HK-2 (cell line): ENCODE measurements at regions not wholly inside any gene's neighbourhood (a gene's known extent, or its start where the extent isn't known, plus 50 kb on each side); places are given as distances from the start of the nearest gene placed in this dataset.
"Not testable (repeated sequence)": the region's sequence is repeated elsewhere in the genome, so short reads cannot be mapped to it uniquely, and the experiment has no call there.

Experiments
- DNase-seq: peaks from one replicate; pipeline ENCODE4 v3.0.0-alpha.2; 2018; ENCODE audit not compliant: unreplicated experiment

- no peak for DNase-seq
Observed at GRCh38 chr11:69869311-69869939, 50.2 kb upstream of the FGF3 start.

GRCh38 chr11:69870766-69871165 lies 51.5 kb upstream of the FGF3 start:
- DNase-seq: no peak

DNA sequence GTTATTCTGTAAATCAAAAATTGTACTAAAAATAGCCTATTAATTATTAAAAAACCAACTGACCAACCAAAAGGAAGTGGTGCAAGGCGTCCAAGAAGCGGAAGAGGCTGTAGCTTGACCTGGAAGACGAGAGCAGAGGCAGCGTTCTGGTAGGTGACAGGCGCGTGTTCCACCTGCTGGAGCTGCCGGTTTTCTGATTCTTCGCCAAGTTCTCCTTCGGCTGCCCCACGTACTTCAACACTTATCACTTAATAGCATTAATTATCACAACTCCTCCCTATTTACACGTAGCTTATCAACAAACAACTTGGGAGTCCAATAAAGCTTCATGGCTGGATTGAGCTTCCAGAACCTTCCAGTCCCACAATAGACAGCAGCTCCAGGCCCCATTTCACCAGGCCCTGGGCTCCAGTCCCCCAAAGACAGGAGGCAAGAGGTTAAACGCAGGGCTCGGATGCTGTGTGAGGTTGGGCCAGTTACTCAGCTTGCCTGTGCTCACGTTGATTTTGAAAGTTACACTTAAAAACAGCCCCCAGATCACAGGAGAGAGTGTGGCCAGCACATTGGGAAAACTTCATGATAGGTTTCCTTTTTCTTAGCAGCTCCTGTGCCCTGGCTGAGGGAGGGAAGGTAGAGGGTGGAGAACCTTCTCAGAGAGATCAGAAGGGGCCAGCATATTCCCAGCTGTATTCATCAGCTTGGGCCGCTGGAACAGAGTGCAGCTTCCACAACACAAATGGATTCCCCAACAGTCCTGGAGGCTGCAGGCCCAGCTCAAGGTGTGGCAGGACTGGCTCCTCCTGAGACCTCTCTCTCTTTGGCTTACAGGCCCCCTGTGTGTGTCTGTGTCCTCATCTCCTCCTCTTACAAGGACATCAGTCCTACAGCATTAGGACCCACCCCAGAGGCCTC lies 54.2 kb upstream of the FGF3 start:
- no peak for DNase-seq

DNA sequence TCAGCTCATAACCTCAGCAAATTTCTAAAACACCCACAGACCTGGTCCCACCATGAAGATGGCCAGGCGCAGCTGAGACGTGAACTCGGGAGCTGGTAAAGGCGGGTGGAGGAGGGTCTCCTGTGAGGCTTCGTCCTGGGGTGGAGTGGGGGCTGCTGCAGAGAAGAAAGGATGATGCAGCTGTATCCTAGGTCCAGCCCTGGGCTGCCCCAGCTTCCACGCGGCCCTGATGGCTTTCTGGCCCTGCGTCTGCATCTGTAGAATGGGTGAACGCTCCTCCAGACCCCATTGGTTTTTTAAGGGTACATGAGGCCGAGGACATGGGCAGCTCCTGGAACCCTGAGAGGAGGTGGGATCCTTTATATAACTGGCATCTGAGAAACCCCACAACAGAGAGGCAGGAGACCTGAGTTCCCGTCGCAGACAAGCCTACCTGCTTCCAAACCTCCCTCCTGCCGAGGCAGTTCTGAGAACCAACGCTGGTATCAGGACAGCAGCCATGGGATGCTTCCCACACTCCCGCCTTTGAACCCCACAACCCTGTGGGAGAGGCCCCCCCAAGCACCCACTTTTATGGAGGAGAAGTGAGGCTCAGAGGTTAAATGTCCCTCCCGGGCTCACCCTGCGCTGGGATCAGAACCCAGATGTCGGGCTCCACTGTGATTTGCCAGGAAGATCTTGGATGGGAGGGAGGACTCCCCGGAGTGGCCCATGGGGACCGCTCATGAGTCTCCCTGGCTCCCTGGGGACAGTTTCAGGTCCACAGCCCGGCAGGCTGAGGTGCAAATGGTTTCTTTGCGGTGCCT lies 55.2 kb upstream of the FGF3 start:
- DNase-seq: no peak

GRCh38 chr11:69874984-69875624 lies 55.9 kb upstream of the FGF3 start:
- no peak for DNase-seq

GRCh38 chr11:69876013-69876412 lies 56.8 kb upstream of the FGF3 start:
- DNase-seq: no peak

- DNase-seq: no peak
Observed at GRCh38 chr11:69877235-69877634, 58.0 kb upstream of the FGF3 start.

GRCh38 chr11:69877704-69878103 lies 58.5 kb upstream of the FGF3 start:
- not testable (repeated sequence) for DNase-seq

DNA sequence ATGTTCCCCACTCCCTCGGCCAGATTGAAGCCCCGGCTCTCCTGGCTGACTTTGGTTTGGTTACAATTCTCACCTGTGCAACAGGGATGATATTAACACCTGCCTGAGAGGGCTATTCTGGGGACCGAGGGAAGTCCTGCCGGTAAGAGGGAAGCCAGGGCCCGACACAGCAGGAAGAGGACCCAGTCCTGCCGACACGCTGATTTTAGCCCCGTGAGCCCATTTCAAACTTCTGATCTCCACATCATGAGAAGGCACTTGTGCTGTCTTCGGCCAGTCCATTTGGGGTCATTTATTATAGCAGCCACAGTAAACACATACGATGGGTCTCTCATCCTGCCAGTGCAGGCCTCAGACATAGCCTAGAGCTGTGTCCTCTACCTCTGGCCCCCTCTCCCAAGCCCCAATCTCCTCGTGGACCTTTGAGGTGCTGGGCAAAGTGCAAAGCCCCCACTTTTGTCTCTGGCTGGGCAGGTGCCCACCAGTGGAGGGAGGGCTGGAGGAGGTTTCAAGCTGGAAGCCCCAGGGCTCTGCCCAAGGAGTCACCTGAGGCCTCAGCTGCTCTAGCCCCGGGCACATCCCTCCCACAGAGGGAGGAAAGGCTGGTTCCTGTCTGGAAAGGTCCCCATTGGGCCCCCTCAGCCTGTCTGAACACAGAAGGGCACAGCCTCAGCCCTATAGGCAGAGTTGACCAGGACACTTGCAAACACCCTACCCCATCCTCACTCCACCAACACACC lies 59.1 kb upstream of the FGF3 start:
- no peak for DNase-seq

DNA sequence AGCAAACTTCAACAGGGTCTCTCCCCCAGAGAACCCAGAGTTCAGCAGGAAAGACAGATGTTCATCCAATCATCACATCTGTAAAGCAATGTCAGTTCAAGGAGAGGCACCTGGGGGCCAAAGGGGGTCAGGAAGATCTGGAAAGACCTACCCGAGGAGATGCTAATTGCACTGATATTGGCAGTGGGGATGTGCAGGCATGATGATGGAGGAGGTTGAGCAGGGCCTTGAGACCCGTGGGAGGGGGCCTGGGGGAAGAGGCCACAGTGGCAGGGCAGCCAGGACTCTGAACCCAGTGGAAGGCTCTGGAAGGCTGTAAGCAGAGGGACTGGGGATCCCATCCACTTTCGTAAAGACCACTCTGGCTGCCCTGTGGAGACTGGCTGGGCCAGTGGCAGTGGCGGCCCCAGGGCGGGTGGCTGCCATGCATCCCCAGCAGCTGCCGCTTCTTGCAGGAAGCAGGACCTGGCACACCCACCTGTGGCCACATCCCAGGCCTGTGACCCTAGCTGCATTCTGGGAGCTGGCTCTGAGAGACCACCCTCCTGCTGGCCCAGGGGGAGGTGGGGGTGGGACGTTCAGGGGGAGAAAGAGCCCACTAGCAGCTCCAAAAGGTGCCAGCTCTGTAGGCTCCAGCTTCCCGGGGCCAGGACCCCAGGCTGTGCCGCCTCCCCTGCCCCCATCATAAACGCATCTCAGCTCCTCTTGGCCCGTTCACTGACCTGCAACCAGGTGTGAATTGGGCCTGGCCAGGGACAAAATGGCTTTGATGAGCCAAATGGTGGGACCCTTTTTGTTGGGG lies 59.9 kb upstream of the FGF3 start:
- DNase-seq: no peak

DNA sequence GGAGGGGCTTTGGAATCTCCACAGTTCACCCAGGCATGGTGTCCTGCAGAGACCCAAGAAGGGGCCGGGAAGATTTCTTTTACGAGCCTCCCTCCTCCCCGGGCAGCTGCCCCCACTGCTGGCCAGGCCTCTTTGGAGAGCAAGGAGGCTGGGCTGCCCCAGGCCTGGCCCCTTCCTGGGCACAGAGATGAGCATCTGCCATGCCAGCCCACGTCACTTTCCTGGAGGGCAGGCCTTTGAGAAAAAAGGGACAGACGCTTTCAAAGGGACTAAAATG lies 60.5 kb upstream of the FGF3 start:
- no peak for DNase-seq

- DNase-seq: no peak
Observed at GRCh38 chr11:69880041-69880825, 61.0 kb upstream of the FGF3 start.

DNA sequence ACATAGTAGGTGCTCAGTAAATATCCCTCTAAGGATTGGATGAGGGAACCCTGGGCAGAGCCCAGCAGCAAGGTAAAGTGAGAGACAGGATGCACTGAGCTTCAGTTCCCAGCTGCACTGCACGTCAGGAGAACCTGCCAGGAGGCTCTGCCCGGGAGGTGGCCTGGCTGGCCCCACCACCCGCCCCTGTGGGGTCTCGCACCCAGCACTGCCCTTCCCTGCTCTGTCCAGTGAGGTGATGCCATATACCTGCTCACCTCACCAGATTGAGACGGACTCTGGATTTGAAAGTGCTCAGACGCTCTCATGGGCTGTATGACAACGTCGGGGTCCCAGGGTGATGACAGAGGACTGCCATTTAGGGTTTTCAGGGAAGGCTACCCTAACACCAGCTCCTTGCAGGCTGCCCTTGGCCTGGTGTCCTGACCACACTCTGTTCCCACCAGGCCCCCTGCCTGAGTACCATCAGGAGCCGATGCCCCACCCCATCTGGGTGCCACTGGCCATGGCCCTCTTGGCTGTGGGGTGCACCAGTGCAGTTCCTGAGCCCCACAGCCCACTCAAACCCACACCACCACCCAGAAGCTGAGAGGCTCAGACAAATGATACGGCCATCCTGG lies 61.7 kb upstream of the FGF3 start:
- DNase-seq: no peak

DNA sequence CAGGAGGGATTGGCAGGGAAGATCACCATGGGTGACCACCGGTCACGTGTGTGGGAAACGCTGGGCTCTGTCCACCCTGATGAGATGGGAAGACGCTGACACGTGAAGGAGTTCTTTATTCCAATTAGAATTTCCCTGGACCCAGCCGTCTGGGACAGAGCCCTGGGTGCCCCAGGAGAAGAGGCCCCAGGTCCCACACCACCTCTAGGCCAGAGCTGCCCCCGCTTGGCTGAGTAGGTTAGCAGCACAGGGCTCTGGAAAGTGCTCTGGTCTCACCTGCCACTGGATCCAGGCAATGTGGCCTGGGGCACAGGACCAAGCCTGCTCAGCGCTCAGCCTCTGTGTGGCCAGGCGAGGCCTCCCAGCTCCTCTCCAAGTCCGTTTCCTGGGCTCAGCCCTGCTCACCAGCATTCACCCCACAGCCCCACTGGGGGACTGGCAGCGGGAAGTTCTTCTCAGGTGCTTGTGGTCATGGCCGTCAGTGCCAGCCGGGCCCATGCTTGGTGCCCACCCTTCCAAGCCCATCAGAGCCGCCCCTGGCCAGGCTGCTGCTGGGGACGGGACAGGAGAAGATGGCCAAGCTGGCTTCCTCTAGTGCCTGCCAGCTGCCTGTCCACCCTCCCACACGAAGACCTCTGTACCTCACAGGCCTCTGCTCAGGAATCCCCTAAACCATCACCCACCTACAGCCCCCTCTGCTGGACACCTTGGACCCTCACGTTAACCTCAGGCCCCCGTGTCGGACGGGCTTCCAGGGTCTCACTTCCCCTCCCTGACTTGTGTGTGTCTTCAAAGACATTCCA lies 62.5 kb upstream of the FGF3 start:
- no peak for DNase-seq

GRCh38 chr11:69882270-69882608 lies 63.0 kb upstream of the FGF3 start:
- no peak for DNase-seq

DNA sequence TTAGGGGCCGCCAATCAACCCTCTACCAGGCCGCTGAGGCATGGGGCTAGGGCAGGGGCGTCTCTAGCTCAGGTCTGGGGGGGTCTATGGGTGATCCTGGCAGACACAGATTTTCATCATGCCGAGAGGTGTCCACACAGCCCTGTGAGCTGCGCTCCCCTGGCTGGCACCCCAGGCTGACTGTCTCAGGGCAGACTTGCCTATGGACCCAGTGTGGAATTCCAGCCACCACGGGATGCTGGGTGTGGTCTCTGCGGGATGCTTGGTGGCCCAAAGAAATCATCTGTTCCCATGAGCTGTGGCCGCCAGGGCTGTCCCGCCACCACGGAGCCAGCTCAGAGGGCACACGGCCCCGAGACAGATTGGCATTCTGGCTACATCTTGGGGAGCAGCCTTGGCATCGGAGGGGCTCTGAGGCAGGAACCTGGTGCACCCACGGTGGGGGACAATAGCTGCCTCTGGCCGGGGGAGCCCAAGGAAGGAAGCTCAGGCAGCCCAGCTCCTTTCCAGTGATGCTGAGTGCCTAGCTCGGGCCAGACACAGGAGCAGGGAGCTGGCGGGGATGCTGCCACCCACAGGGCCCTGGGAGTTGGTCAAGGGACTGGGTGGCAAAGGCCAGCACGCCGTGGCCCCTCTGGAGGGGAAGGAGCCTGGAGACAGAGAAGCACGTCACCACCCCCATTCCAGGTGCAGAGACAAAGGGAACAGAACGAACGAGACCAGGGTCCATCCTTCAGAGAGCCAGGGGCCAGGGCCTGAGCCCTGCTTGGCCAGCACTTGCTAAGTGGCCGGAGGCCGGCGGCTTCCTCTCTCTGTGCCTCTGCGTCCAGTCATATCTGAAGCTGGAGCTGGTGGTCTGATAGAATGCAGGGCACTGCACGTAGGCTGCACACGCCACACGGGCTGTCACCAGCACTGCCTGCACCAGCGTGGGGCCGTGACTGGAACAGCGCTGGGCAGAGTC lies 64.4 kb upstream of the FGF3 start:
- no peak for DNase-seq

- DNase-seq: no peak
Observed at GRCh38 chr11:69884286-69884685, 65.1 kb upstream of the FGF3 start.

GRCh38 chr11:69884751-69885150 lies 65.5 kb upstream of the FGF3 start:
- DNase-seq: no peak
